H9 (cell line): ENCODE measurements at regions not wholly inside any gene's neighbourhood (a gene's known extent, or its start where the extent isn't known, plus 50 kb on each side); places are given as distances from the start of the nearest gene placed in this dataset.

Experiments used
- DNase-seq: peaks from one replicate; pipeline ENCODE4 v3.0.0-alpha.2; 2017
- H2AFZ ChIP-seq: one replicate; pipeline ENCODE4 v1.6.1; 2013; ENCODE audit warnings: mild to moderate bottlenecking, low read length, control low read depth, moderate library complexity
- H2AK5ac ChIP-seq: 2 replicates; pipeline ENCODE4 v1.6.1; 2013; ENCODE audit warnings: low read length, control low read depth, mixed read lengths; ENCODE audit not compliant: insufficient read length
- H2BK120ac ChIP-seq: one replicate; pipeline ENCODE4 v1.6.1; 2013; ENCODE audit warnings: low read depth, mild to moderate bottlenecking, low read length, control low read depth, inconsistent platforms; ENCODE audit not compliant: poor library complexity, severe bottlenecking
- H2BK12ac ChIP-seq: 2 replicates; pipeline ENCODE4 v1.6.1; 2013; ENCODE audit warnings: low read length, control low read depth, mixed read lengths, low read depth; ENCODE audit not compliant: insufficient read length
- H2BK15ac ChIP-seq: 2 replicates; pipeline ENCODE4 v1.6.1; 2013; ENCODE audit warnings: low read depth, low read length, control low read depth
- H2BK20ac ChIP-seq: one replicate; pipeline ENCODE4 v1.6.1; 2013; ENCODE audit warnings: low read depth, mild to moderate bottlenecking, low read length, control low read depth, inconsistent platforms; ENCODE audit not compliant: poor library complexity, severe bottlenecking
- H2BK5ac ChIP-seq: 2 replicates; pipeline ENCODE4 v1.6.1; 2013; ENCODE audit warnings: low read length, control low read depth, mixed read lengths; ENCODE audit not compliant: insufficient read length
- H3K14ac ChIP-seq: 2 replicates; pipeline ENCODE4 v1.6.1; 2013; ENCODE audit warnings: low read length, control low read depth; ENCODE audit not compliant: insufficient read depth
- H3K18ac ChIP-seq: 2 replicates; pipeline ENCODE4 v1.6.1; 2013; ENCODE audit warnings: low read depth, mild to moderate bottlenecking, mixed read lengths, low read length, control low read depth; ENCODE audit not compliant: insufficient read length
- H3K23ac ChIP-seq: 2 replicates; pipeline ENCODE4 v1.6.1; 2013; ENCODE audit warnings: low read length, control low read depth, mixed read lengths, low read depth; ENCODE audit not compliant: insufficient read length
- H3K23me2 ChIP-seq: 2 replicates; pipeline ENCODE4 v1.6.1; 2013; ENCODE audit warnings: low read depth, mild to moderate bottlenecking, mixed read lengths, low read length, control low read depth; ENCODE audit not compliant: insufficient read length, poor library complexity, severe bottlenecking
- H3K27ac ChIP-seq: 2 replicates; pipeline ENCODE4 v1.5.1; 2013; ENCODE audit warnings: low read length, control low read depth, mixed read lengths, low read depth; ENCODE audit not compliant: insufficient read length
- H3K27me3 ChIP-seq: 2 replicates; pipeline ENCODE4 v1.6.1; 2013; ENCODE audit warnings: low read length, control low read depth, inconsistent platforms; ENCODE audit not compliant: insufficient read depth
- H3K4ac ChIP-seq: 2 replicates; pipeline ENCODE4 v1.6.1; 2013; ENCODE audit warnings: low read depth, mild to moderate bottlenecking, control low read depth, inconsistent platforms, low read length, moderate library complexity
- H3K4me1 ChIP-seq: 2 replicates; pipeline ENCODE4 v1.6.1; 2013; ENCODE audit warnings: low read length, control low read depth, inconsistent platforms; ENCODE audit not compliant: insufficient read depth
- H3K4me2 ChIP-seq: 2 replicates; pipeline ENCODE4 v1.6.1; 2013; ENCODE audit warnings: low read length, control low read depth, mixed read lengths; ENCODE audit not compliant: insufficient read length, insufficient read depth
- H3K56ac ChIP-seq: 2 replicates; pipeline ENCODE4 v1.6.1; 2013; ENCODE audit warnings: low read depth, mild to moderate bottlenecking, mixed read lengths, low read length, control low read depth; ENCODE audit not compliant: insufficient read length
- H3K79me1 ChIP-seq: 2 replicates; pipeline ENCODE4 v1.6.1; 2013; ENCODE audit warnings: low read depth, mild to moderate bottlenecking, moderate library complexity, low read length, control low read depth, inconsistent platforms; ENCODE audit not compliant: insufficient read depth, poor library complexity, severe bottlenecking
- H3K79me2 ChIP-seq: 2 replicates; pipeline ENCODE4 v1.6.1; 2013; ENCODE audit warnings: low read length, control low read depth, inconsistent platforms; ENCODE audit not compliant: insufficient read depth
- H3K9ac ChIP-seq: 2 replicates; pipeline ENCODE4 v1.6.1; 2013; ENCODE audit warnings: low read length, control low read depth, mixed read lengths; ENCODE audit not compliant: insufficient read length; ENCODE audit errors: extremely low read depth
- H3K9me3 ChIP-seq: one replicate; pipeline ENCODE4 v1.6.1; 2013; ENCODE audit warnings: low read depth, low read length, inconsistent platforms; ENCODE audit not compliant: control insufficient read depth
- H3T11ph ChIP-seq: one replicate; pipeline ENCODE4 v1.6.1; 2013; ENCODE audit warnings: mild to moderate bottlenecking, low read length, control low read depth, inconsistent platforms
- H4K20me1 ChIP-seq: one replicate; pipeline ENCODE4 v1.6.1; 2013; ENCODE audit not compliant: control insufficient read depth, insufficient read length, insufficient read depth
- H4K5ac ChIP-seq: 2 replicates; pipeline ENCODE4 v1.6.1; 2013; ENCODE audit warnings: low read depth, mild to moderate bottlenecking, mixed read lengths, low read length, control low read depth; ENCODE audit not compliant: insufficient read length
- H4K8ac ChIP-seq: replicated peaks from 2 replicates; pipeline ENCODE4 v1.6.1; 2013; ENCODE audit warnings: low read length, control low read depth, mixed read lengths, low read depth; ENCODE audit not compliant: insufficient read length
- H4K91ac ChIP-seq: 2 replicates; pipeline ENCODE4 v1.6.1; 2013; ENCODE audit warnings: low read depth, mild to moderate bottlenecking, moderate library complexity, mixed read lengths, low read length, control low read depth; ENCODE audit not compliant: insufficient read length
- H3K27ac Mint-ChIP-seq, 3 experiments: 2 replicates in 2 of 3; 3 replicates in 1 of 3; pipeline ENCODE4 v1.8.0; 2020 to 2021; ENCODE audit warnings: mixed read lengths in 3 of 3, mild to moderate bottlenecking in 1 of 3, moderate library complexity in 1 of 3
- H3K27me3 Mint-ChIP-seq: 2 replicates; pipeline ENCODE4 v1.8.0; 2021; ENCODE audit warnings: low read depth, mild to moderate bottlenecking, moderate library complexity, mixed read lengths
- H3K36me3 Mint-ChIP-seq, 3 experiments: 2 replicates in 2 of 3; 3 replicates in 1 of 3; pipeline ENCODE4 v1.8.0; 2020 to 2021; ENCODE audit warnings: low read depth in 3 of 3, mixed read lengths in 3 of 3; ENCODE audit not compliant: insufficient read depth in 1 of 3
- H3K4me1 Mint-ChIP-seq, 2 experiments: 2 replicates each; pipeline ENCODE4 v1.8.0; 2020; ENCODE audit warnings: mixed read lengths in 2 of 2
- H3K4me3 Mint-ChIP-seq, 2 experiments: 2 replicates in 1 of 2; 3 replicates in 1 of 2; pipeline ENCODE4 v1.8.0; 2020 to 2021; ENCODE audit warnings: mild to moderate bottlenecking in 2 of 2, mixed read lengths in 2 of 2, moderate library complexity in 1 of 2
- H3K9me3 Mint-ChIP-seq, 2 experiments: 2 replicates in 1 of 2; 3 replicates in 1 of 2; pipeline ENCODE4 v1.8.0; 2020; ENCODE audit warnings: mild to moderate bottlenecking in 2 of 2, mixed read lengths in 2 of 2, moderate library complexity in 1 of 2
- CTCF ChIP-seq: fragments of 200-600 bp; sonication (generic); conservative IDR thresholded peaks from 3 replicates; pipeline ENCODE4 v1.8.0; 2021; ENCODE audit warnings: antibody characterized with exemption, mild to moderate bottlenecking
- WGBS: extraction: QIAGEN DNeasy Blood & Tissue Kit; methylation state at CpG from one replicate; pipeline ENCODE4 v1.1.7; 2013; ENCODE audit warnings: missing lambda C conversion rate, low lambda C conversion rate, mixed read lengths; ENCODE audit not compliant: insufficient read length; ENCODE audit errors: extremely low coverage; 5-methylcytosine and 5-hydroxymethylcytosine counted together

DNA sequence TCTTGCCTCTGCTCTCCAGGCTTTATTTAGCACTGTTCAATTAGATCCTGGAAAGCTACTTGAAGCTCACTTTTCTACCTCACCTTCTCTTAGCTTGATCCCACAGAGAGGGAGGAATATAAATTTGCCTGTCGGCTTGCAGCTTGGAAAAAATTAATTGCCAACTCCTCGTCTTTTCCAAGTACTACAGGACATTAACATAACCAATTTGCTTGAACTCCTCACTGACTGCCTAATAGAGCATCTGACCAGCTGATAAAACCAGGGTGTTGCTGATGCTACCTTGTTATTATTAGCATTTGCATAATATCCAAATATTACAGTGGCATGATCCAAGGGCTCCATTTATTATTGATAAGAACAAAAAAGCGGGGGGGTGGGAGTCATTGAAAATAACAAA is 561.8 kb downstream of the MCTP2 start:
- no peak overlapping the region for H3K27ac Mint-ChIP-seq
- Histone ChIP-seq H4K20me1 (no peaks in the 10 kb centered on the region), H3K9ac (no peak overlapping the region), H2BK20ac (no peak overlapping the region), H3K23me2 (no peaks in the 10 kb centered on the region), H2BK120ac (no peak overlapping the region), H4K91ac (no peak overlapping the region), H3T11ph (no peak overlapping the region), H3K4me2 (no peak overlapping the region), H3K79me2 (no peaks in the 10 kb centered on the region), H3K4me1 (no peaks in the 10 kb centered on the region), H3K27me3 (no peaks in the 10 kb centered on the region), H3K4ac (no peak overlapping the region), H2AFZ (no peak overlapping the region), H3K9me3 (no peaks in the 10 kb centered on the region), H2BK15ac (no peak overlapping the region), H4K5ac (no peak overlapping the region), H3K79me1 (no peaks in the 10 kb centered on the region), H3K23ac (no peak overlapping the region), H4K8ac (no peak overlapping the region), H3K56ac (no peak overlapping the region), H3K14ac (no peak overlapping the region), H2BK5ac (no peak overlapping the region), H3K27ac (no peak overlapping the region), H3K18ac (no peak overlapping the region), H2AK5ac (no peak overlapping the region), H2BK12ac (no peak overlapping the region)
- no peak for DNase-seq
- H3K4me1 Mint-ChIP-seq: peaks cover 5 to 7% of the 10 kb centered on the region in 2 experiments
- H3K36me3 Mint-ChIP-seq: peaks cover 0 to 7% (median 2%) of the 10 kb centered on the region in 3 experiments; a peak in 4 of 7 replicates
- no peak for TF ChIP-seq CTCF
- H3K27me3 Mint-ChIP-seq: no peaks in the 10 kb centered on the region
- no CpG with 5 or more reads among the region's 3 CpGs for WGBS
- no peak overlapping the region for H3K4me3 Mint-ChIP-seq
- peaks cover 2 to 9% of the 10 kb centered on the region in 2 experiments for H3K9me3 Mint-ChIP-seq
